Middle frontal gyrus (tissue), 1 donor: ENCODE measurements at regions not wholly inside any gene's neighbourhood (a gene's known extent, or its start where the extent isn't known, plus 50 kb on each side); places are given as distances from the start of the nearest gene placed in this dataset.

Source experiments
- DNase-seq: peaks from one replicate; pipeline ENCODE4 v3.0.0-alpha.2; 2015; ENCODE audit warnings: low spot score; ENCODE audit errors: extremely low spot score

DNA sequence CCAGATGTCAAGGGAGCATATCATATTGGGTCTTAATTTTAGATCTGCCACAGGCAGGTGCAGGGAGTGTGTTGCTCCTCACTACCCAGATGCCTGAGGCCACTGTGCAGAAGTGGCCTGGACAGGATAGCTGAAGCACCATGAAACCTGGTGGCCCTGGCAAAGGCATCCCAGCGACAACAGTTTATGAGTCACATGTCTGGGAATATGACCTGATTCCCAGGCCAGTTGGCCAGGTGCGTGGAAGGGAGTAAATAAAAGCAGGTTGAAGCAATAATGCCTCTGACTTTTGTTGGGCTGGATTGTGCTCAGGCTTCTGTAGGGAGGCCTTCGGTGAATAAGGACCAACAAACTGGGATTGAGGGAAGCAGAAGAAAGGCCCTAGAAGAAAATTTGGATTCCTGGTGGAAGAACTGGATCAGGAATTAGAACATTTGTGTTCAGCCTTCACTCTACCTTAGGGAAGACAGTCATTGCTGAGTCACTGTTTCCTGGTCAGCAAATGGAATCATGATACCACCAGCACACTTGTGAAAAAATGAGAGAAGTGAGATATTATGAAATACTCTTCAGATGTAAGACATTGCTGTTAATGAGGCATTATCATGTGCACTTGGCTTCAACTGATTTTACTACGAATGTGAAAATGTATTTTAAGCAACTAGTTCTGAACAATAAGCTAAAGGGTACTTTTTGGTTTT lies 78.4 kb upstream of the ZNF516 start:
- DNase-seq: no peak

- DNase-seq: no peak
Measured at GRCh38 chr18:76572518-76573247, 77.6 kb upstream of the ZNF516 start.

- DNase-seq: no peak
Measured at GRCh38 chr18:76571689-76572088, 76.6 kb upstream of the ZNF516 start.

DNA sequence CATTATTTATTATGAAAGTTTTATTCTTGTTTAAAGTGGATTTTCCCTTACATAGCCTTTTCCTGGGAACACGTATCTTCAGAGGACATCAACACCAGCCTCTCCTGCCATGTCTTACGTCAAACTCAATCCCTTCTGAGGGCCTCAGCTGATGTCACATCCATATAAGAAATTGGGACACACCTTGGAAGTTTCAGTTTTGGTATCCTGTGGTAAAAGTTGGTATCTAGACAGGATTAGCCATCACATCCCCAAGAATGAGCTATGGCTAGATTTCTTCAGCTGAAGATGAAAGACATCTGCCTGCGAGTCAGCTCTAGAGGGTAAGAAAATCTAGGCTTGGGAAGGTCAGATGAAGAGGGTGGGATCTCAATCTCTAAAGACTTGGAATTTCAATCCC lies 75.8 kb upstream of the ZNF516 start:
- no peak for DNase-seq

DNA sequence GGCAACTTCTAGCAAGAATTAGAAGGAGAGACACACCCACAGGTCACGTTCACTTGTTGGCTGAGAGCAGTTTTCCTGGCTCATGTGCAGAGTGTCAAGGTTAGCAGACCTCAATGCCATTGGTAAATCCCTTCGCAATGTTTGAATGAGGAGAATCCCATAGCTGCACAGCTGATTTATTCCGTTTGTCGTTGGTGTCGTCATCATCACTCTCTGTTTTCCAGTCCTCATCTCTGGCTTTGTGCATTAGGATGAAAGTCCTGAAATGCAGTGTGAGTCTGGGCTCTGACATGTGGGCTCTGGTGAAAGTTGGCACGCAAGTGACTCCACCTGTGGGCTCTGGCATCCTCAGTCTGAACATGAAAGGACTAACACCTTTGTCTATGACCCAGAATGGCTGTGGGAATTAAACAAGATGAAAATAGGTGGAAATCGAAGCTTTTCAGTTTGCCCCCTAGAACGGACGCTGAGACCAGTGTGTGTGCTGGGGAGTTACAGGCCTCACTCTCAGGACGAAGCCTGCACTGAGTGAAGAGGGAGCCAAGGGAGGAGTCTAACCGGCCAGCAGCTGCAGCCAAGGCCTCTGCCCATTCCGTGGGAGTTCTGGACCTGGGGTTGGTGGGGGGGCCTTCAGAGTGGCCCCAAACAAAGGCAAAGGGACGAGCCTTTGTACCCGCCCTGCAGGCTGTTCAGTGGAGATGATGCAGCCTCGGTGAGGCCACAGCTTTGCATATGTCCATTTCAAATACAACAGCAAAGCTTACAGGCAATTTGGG lies 74.8 kb upstream of the ZNF516 start:
- DNase-seq: no peak

DNA sequence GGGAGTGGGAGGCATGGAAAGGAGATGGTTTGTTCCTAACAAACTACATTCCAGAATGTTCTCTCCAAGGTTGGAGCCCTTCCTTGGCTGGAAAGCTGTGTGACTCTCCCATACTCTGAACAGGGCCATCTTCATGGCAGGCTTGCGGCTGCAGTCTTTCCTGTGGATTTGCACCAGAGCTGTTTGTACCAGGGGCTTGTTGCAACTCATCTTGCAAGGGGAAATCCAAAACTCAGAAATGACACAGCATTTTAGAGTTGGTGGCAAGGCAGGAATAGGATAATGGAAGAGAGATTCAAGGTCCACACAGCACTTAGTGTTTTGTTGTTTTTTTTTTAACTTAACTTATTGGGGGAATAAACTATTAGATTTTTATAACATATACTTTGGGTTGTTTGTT lies 73.7 kb upstream of the ZNF516 start:
- DNase-seq: no peak

- no peak for DNase-seq
Measured at GRCh38 chr18:76567835-76568445, 72.9 kb upstream of the ZNF516 start.

DNA sequence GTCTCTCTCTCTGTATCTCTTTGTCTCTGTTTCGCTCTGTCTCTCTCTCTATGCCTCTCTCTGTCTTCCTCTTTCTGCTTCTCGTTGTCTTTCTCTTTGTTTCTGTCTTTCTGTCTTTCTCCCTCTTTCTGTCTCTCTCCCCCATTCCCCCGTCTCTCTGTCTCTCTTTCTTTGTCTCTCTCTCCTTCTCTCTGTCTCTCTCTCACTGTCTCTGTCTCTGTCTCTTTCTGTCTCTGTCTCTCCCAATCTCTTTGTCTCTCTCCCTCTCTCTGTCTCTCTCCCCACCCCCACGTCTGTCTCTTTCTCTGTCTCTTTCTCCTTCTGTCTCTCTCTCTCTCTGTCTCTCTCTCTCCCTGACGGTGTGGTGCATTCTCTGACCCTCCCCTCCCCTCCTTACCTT lies 71.9 kb upstream of the ZNF516 start:
- no peak for DNase-seq

DNA sequence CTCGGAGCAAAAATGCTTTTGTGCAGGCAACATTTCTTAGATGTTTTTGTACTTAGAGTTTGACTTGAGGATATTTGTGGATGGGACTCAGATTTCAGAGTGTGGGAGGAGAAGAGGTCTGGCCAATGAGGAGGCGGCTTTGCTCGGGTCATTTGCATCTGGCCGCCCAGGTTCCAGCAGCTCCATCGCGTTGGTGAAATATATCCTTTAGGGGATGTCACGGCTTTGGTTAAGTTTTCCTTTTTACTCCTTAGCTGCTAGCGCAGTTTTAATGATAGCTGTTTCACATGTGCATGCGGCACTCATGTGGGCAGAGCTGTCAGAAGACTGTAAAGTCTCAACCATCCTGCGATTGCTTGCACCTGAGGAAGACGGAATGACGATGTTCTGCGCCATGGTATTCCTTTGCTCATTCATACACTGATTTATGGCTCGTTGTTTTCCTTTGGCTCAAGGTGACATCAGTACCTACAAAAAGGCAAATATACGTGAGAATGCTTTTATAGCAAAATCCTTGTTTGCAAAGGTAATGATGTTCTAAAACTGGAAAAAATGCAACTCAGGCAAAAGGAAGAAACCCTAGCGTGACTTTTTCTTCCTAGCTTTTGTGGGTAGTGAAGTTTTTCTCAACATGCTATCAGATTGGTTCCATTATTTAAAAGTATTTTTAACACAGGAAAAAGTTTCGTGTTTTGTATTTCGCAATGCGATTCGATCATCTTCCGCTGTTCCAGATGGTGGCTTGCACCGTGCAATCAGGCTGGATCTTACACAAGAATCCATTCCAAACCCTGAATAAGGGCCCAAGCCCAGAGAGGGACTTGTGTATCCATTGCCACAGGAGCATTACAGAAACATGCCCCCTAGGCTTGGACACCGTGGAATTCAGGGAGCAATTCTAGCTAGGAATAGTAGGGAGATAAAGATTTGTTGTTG lies 70.5 kb upstream of the ZNF516 start:
- DNase-seq: no peak

DNA sequence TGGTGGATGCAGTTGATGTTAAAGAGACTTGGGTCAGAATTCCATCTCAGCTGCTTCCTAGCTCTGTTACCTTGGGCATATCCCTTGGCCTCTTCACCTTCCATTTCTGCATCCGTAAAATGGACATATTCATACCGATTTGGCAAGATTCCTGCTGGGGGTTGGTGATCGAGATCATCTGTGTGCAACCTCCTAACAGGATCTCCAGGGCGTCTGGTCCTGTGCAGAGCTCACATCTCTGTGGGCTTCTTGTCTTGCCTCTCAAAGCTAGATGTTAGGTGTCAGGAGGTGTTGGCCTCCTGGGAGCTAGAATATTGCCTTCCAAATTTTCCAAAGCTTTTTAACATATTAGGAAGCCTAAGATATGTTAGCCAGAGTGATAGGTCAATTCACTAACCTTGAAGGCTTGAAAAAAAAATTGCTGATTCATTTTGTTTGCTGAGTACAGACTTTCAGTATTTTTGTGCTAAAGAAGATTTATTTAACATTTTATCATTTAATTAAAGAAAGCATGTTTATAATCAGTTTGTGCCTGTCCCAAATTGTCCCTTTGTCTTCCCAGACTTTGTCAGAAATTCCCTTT lies 69.7 kb upstream of the ZNF516 start:
- no peak for DNase-seq

- DNase-seq: no peak
Measured at GRCh38 chr18:76564117-76564516, 69.1 kb upstream of the ZNF516 start.

GRCh38 chr18:76562286-76563122 lies 67.5 kb upstream of the ZNF516 start:
- DNase-seq: no peak

DNA sequence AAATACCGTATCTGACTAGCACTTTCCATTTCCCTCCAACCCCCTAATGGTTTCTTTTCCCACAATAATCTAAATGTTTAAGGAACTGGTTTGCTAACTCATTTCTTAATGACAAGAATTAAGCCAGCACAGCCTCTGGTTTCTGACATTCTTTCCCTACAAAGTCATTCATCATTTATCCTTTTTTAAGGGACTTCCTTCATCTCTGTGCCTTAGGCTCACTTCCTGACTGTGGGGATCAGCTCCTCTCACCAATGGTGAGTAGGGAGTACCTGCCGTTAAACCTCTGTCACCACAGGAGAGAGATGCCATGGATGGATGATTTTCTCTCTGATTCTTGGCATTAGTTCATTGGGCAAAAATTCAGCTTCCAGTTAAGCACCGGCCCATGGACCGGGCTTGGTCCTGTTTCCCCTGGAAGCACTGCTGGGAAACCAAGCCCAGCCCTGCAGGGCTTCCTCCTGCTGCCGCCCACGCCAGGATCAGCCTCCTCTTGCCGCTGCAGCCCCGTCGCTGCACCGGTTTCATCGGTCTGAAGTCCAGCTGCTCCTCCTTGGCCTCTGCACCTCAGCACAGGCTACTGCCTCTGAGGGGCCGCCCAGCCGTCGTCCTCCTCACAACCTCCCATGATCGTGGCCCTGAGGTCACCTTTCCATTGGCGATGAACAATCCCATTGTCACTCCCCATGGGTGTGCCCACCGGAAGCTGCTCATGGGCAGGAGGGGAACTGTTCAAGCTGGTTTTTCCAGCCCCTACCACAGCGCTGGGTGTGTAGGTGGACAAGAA lies 64.0 kb upstream of the ZNF516 start:
- no peak for DNase-seq

DNA sequence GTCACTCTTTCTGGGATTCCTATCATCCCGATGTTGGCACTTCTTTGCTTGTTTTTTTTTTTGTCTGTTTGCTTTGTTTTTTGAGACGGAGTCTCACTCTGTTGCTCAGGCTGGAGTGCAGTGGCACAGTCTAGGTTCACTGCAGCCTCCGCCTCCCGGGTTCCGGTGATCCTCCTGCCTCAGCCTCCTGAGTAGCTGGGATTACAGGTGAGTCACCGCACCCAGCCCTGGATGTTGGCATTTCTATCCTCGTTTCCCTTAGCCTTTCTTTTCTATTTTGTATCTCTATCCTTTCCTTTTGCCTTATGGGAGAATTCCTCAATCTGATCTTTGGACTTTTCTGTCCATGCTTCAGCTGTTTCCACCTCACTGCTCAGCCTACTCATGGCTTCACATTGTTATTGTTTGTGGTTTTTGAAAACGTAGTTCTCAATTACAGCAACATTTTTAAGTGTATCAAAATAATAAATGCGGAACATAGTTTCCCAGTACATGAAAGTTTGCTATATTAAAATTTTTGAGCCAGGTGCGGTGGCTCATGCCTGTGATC lies 62.1 kb upstream of the ZNF516 start:
- DNase-seq: no peak

GRCh38 chr18:76554547-76555222 lies 59.6 kb upstream of the ZNF516 start:
- no peak for DNase-seq

DNA sequence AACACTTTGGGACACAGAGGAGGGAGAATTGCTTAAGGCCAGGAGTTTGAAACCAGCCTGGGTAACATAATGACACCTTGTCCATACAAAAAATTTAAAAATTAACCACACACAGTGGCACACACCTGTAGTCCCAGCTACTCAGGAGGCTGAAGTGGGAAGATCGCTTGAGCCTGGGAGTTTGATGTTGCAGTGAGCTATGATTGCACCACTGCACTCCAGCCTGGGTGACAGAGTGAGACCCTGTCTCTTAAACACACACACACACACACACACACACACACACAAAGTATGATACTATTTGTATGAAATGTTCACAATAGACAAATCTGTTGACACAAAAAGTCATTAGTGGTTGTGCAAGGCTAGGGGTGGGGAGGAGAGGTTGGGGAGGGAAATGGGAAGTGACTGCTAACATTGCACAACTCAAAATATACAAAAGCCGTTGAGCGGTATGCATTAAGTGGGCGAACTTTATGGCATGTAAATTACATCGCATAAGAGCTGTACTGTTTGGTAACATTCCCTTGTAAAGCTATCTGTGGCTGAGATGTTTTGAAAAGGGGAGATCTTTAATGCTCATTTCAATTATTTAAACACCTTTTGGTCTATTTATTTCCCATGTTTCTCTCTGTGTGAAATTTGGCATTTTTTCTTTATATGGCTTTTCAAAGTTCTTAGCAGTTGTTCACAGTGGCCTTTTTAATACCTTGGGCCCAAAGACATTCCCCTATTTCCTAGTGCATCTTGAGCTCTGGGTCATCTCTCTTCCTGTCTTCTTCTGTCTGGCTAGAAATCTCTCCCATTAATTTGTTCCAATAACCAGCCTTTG lies 58.9 kb upstream of the ZNF516 start:
- DNase-seq: no peak

DNA sequence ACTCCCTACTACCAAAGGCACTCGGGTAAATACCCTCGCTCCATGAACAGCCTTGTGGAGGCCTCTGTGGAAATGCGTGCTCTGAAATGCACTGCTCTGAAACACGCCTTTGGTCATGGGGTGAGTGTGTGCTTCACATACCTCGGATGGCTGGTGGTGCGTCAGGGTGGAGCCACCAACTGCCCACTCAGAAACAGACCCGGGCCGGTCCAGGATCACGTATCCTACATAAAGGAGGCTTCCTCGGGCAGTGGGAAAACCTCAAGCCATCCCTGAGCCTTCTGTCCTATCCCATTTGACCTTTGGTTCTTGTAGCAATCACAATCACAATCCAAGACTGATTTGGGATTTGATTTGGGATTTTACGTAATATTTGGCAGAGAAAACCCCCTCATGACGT lies 53.5 kb upstream of the ZNF516 start:
- no peak for DNase-seq
